DMS114 treated with DMSO at 0.1 percent for 48 hours (cell line): ENCODE measurements at regions not wholly inside any gene's neighbourhood (a gene's known extent, or its start where the extent isn't known, plus 50 kb on each side); places are given as distances from the start of the nearest gene placed in this dataset.
"Not testable (repeated sequence)": the region's sequence is repeated elsewhere in the genome, so short reads cannot be mapped to it uniquely, and the experiment has no call there.

Source experiments
- DNase-seq: peaks from one replicate; lab custom pipeline; 2025; ENCODE audit not compliant: unreplicated experiment; lab: John Stamatoyannopoulos, UW

GRCh38 chr21:38097789-38098188 is 159.0 kb upstream of the KCNJ15 start:
- no peak for DNase-seq

- no peak for DNase-seq
Observed at GRCh38 chr21:38112219-38112789, 144.5 kb upstream of the KCNJ15 start.

GRCh38 chr21:38114717-38115333 is 142.0 kb upstream of the KCNJ15 start:
- no peak for DNase-seq

- no peak for DNase-seq
Observed at GRCh38 chr21:38115870-38116269, 140.9 kb upstream of the KCNJ15 start.

GRCh38 chr21:38119793-38120192 is 137.0 kb upstream of the KCNJ15 start:
- DNase-seq: no peak

- DNase-seq: not testable (repeated sequence)
Observed at GRCh38 chr21:38120679-38120983, 136.2 kb upstream of the KCNJ15 start.

- DNase-seq: peak; percentile 27
Observed at GRCh38 chr21:38120984-38121855, 135.6 kb upstream of the KCNJ15 start.

- no peak for DNase-seq
Observed at GRCh38 chr21:38121888-38122720, 134.7 kb upstream of the KCNJ15 start.

- DNase-seq: no peak
Observed at GRCh38 chr21:38123626-38124025, 133.2 kb upstream of the KCNJ15 start.

- DNase-seq: no peak
Observed at GRCh38 chr21:38126666-38127303, 130.0 kb upstream of the KCNJ15 start.

- no peak for DNase-seq
Observed at GRCh38 chr21:38129711-38130110, 127.1 kb upstream of the KCNJ15 start.

GRCh38 chr21:38133240-38133639 is 123.6 kb upstream of the KCNJ15 start:
- no peak for DNase-seq

- DNase-seq: no peak
Observed at GRCh38 chr21:38134084-38134873, 122.5 kb upstream of the KCNJ15 start.

GRCh38 chr21:38136201-38136600 is 120.6 kb upstream of the KCNJ15 start:
- DNase-seq: no peak

- DNase-seq: no peak
Observed at GRCh38 chr21:38139380-38140168, 117.2 kb upstream of the KCNJ15 start.

- no peak for DNase-seq
Observed at GRCh38 chr21:38140207-38140903, 116.4 kb upstream of the KCNJ15 start.

GRCh38 chr21:38142224-38142623 is 114.6 kb upstream of the KCNJ15 start:
- no peak for DNase-seq

GRCh38 chr21:38144193-38144592 is 112.6 kb upstream of the KCNJ15 start:
- DNase-seq: no peak

GRCh38 chr21:38145104-38145503 is 111.7 kb upstream of the KCNJ15 start:
- DNase-seq: no peak
